ENCODE measurements at regions not wholly inside any gene's neighbourhood (a gene's known extent, or its start where the extent isn't known, plus 50 kb on each side); places are given as distances from the start of the nearest gene placed in this dataset.

- no peak for TF ChIP-seq CTCF (IDR thresholded peaks at IDR 0.05)
- H3K27ac ChIP-seq, result no peak overlapping the region
- no peaks in the 10 kb centered on the region for H3K27me3 ChIP-seq
- no peaks in the 10 kb centered on the region for H3K9me3 ChIP-seq
- intact Hi-C loops (cut with DNase I), result no loop called here
- no peaks in the 10 kb centered on the region for H3K36me3 ChIP-seq
- no peak for DNase-seq
- no peaks in the 10 kb centered on the region for H3K4me1 ChIP-seq
- H3K4me3 ChIP-seq, result no peak overlapping the region
- no peak overlapping the region for H3K9ac ChIP-seq (ENCODE audit: low read depth in 2 of 2, low read length in 2 of 2)
Observed at GRCh38 chr4:22637306-22637705, 55.4 kb upstream of the GBA3 start.
